ENCODE measurements at regions not wholly inside any gene's neighbourhood (a gene's known extent, or its start where the extent isn't known, plus 50 kb on each side); places are given as distances from the start of the nearest gene placed in this dataset.

GRCh38 chr14:53610947-53611346, 345.7 kb downstream of the BMP4 start:
- TF ChIP-seq CTCF (IDR thresholded peaks at IDR 0.05 in 2 of 3, conservative IDR thresholded peaks at IDR 0.05 in 1 of 3; ENCODE audit: insufficient read depth in 2 of 3, low read depth in 1 of 3, low read length in 3 of 3) = no peak
- TF ChIP-seq CAMTA2 (CRISPR knock-in tag; conservative IDR thresholded peaks at IDR 0.05) = no peak
- no peak for TF ChIP-seq NCOA6 (IDR thresholded peaks at IDR 0.05)
- no peak for TF ChIP-seq ZNF217 (CRISPR knock-in tag; IDR thresholded peaks at IDR 0.05)
- no peak for TF ChIP-seq TGIF2 (CRISPR knock-in tag; IDR thresholded peaks at IDR 0.05)
- TF ChIP-seq MEIS2 (IDR thresholded peaks at IDR 0.05; ENCODE audit: partially characterized antibody) = no peak
